ENCODE measurements at regions not wholly inside any gene's neighbourhood (a gene's known extent, or its start where the extent isn't known, plus 50 kb on each side); places are given as distances from the start of the nearest gene placed in this dataset.
A peak's percentile ranks its signal among the peaks of the same experiment; 100 is the strongest.

- H3K27me3 ChIP-seq (ENCODE audit: control insufficient read depth in 2 of 2, insufficient read depth in 2 of 2, low read length in 2 of 2): no peaks in the 10 kb centered on the region
- H3K36me3 Mint-ChIP-seq: peaks cover 0 to 18% (median 0%) of the 10 kb centered on the region in 5 donors
- peak overlapping the region in 5 of 9 donors; percentile 42 to 80 (median 55) for H3K27ac Mint-ChIP-seq
- intact Hi-C loops (cut with micrococcal nuclease): loop anchor here (2.0 to 5.0 kb wide), 3 partner anchors 14 to 101 kb away; no protein-coding TSS in a partner anchor
- peaks cover 0 to 11% (median 0%) of the 10 kb centered on the region in 11 donors for H3K9me3 Mint-ChIP-seq
- H3K4me3 ChIP-seq (ENCODE audit: low read length): no peak overlapping the region
- no peaks in the 10 kb centered on the region for H3K36me3 ChIP-seq (ENCODE audit: control insufficient read depth in 2 of 3, insufficient read depth in 3 of 3, low read length in 3 of 3)
- peak overlapping the region in 3 of 10 donors; percentile 15 to 53 (median 32) for H3K4me3 Mint-ChIP-seq
- no peak overlapping the region for H3K27ac ChIP-seq (ENCODE audit: low read depth, low read length)
- DNase-seq (no peak), ATAC-seq (no peak)
- peaks cover 23 to 80% (median 39%) of the 10 kb centered on the region in 7 donors for H3K4me1 Mint-ChIP-seq
- ChIA-PET POLR2A (interaction anchor here (1.1 to 2.2 kb wide), 2 partner anchors 9 to 70 kb away, joined by 3 to 4 read pairs; no protein-coding TSS in a partner anchor), CTCF (interaction anchor here (0.9 to 2.0 kb wide), 3 partner anchors 9 to 97 kb away, joined by 3 to 4 read pairs (median 3); no protein-coding TSS in a partner anchor)
- no peaks in the 10 kb centered on the region for H3K9me3 ChIP-seq (ENCODE audit: control insufficient read depth in 2 of 3, low read length in 3 of 3)
- no peaks in the 10 kb centered on the region for H3K27me3 Mint-ChIP-seq
- peaks cover 6 to 21% of the 10 kb centered on the region in 2 donors for H3K4me1 ChIP-seq (ENCODE audit: control insufficient read depth in 2 of 2, insufficient read depth in 2 of 2, low read length in 2 of 2)
These were observed 231.3 kb upstream of the SATB1 start for GRCh38 chr3:18656410-18656809.

- Histone ChIP-seq H3K9me3 (ENCODE audit: control insufficient read depth in 2 of 3, low read length in 3 of 3) (no peaks in the 10 kb centered on the region), H3K36me3 (ENCODE audit: control insufficient read depth in 2 of 3, insufficient read depth in 3 of 3, low read length in 3 of 3) (no peaks in the 10 kb centered on the region), H3K27me3 (ENCODE audit: control insufficient read depth in 2 of 2, insufficient read depth in 2 of 2, low read length in 2 of 2) (no peaks in the 10 kb centered on the region), H3K4me1 (ENCODE audit: control insufficient read depth in 2 of 2, insufficient read depth in 2 of 2, low read length in 2 of 2) (peaks cover 6 to 21% of the 10 kb centered on the region in 2 donors), H3K4me3 (ENCODE audit: low read length) (no peak overlapping the region), H3K27ac (ENCODE audit: low read depth, low read length) (no peak overlapping the region)
- Mint-ChIP-seq H3K9me3 (peaks cover 0 to 6% (median 0%) of the 10 kb centered on the region in 11 donors), H3K4me3 (peak overlapping the region in 1 of 10 donors; percentile 32), H3K27ac (peak overlapping the region in 1 of 9 donors; percentile 9), H3K36me3 (peaks cover 0 to 13% (median 0%) of the 10 kb centered on the region in 5 donors), H3K4me1 (peaks cover 23 to 78% (median 38%) of the 10 kb centered on the region in 7 donors), H3K27me3 (no peaks in the 10 kb centered on the region)
- CTCF ChIA-PET: interaction anchor here (0.9 to 2.0 kb wide), 3 partner anchors 9 to 18 kb away, joined by 3 to 4 read pairs (median 3); no protein-coding TSS in a partner anchor
- POLR2A ChIA-PET: interaction anchor here (0.7 to 2.2 kb wide), 5 partner anchors 8 to 70 kb away, joined by 3 to 4 read pairs (median 3); no protein-coding TSS in a partner anchor
- no peak for DNase-seq
- intact Hi-C loops (cut with micrococcal nuclease): loop anchor here (2.0 to 5.0 kb wide), 3 partner anchors 13 to 101 kb away; no protein-coding TSS in a partner anchor
- ATAC-seq: no peak
These were observed 230.7 kb upstream of the SATB1 start for GRCh38 chr3:18655827-18656226.

DNA sequence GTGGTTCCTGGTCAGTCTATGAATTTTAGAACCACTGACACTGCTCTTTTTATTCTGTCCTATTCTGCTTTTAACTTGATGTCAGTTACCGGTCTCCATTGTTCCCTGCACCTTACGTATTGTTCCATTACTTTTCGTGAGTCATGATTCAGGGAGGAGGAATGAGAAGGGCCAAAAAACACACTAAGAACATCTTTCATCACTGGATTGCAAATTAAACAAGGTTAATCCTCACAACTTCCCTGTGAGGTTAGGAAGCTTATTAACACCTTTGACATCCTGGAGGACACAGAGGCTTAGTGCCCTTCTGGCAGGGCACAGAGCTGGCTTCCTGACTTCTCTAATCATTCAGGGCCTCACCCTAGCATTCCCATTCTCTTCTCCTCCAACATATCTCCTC is 227.6 kb upstream of the SATB1 start:
- H3K9me3 Mint-ChIP-seq: peaks cover 0 to 6% (median 0%) of the 10 kb centered on the region in 11 donors

GRCh38 chr3:18650731-18651130 is 225.6 kb upstream of the SATB1 start:
- Mint-ChIP-seq H3K27ac (peak overlapping the region in 1 of 9 donors; percentile 89), H3K27me3 (no peaks in the 10 kb centered on the region), H3K9me3 (peaks cover 0 to 6% (median 0%) of the 10 kb centered on the region in 11 donors), H3K36me3 (peaks cover 0 to 20% (median 0%) of the 10 kb centered on the region in 5 donors), H3K4me1 (peaks cover 19 to 76% (median 23%) of the 10 kb centered on the region in 7 donors), H3K4me3 (peak overlapping the region in 1 of 10 donors; percentile 43)
- no peaks in the 10 kb centered on the region for H3K9me3 ChIP-seq (ENCODE audit: control insufficient read depth in 2 of 3, low read length in 3 of 3)
- no peaks in the 10 kb centered on the region for H3K36me3 ChIP-seq (ENCODE audit: control insufficient read depth in 2 of 3, insufficient read depth in 3 of 3, low read length in 3 of 3)
- intact Hi-C loops (cut with micrococcal nuclease): no loop called here
- CTCF ChIA-PET: no interaction called here
- DNase-seq (no peak), ATAC-seq (no peak)
- H3K27ac ChIP-seq (ENCODE audit: low read depth, low read length): no peak overlapping the region
- peaks cover 0 to 12% of the 10 kb centered on the region in 2 donors for H3K4me1 ChIP-seq (ENCODE audit: control insufficient read depth in 2 of 2, insufficient read depth in 2 of 2, low read length in 2 of 2)
- H3K4me3 ChIP-seq (ENCODE audit: low read length): no peak overlapping the region
- POLR2A ChIA-PET: interaction anchor here (1.1 kb wide), 1 partner anchor 9 kb away, joined by 4 read pairs; no protein-coding TSS in a partner anchor
- no peaks in the 10 kb centered on the region for H3K27me3 ChIP-seq (ENCODE audit: control insufficient read depth in 2 of 2, insufficient read depth in 2 of 2, low read length in 2 of 2)

More for the DNA sequence above, 227.6 kb upstream of the SATB1 start:
- Histone ChIP-seq H3K4me1 (ENCODE audit: control insufficient read depth in 2 of 2, insufficient read depth in 2 of 2, low read length in 2 of 2) (peaks cover 0 to 26% of the 10 kb centered on the region in 2 donors), H3K4me3 (ENCODE audit: low read length) (no peak overlapping the region), H3K9me3 (ENCODE audit: control insufficient read depth in 2 of 3, low read length in 3 of 3) (no peaks in the 10 kb centered on the region), H3K27me3 (ENCODE audit: control insufficient read depth in 2 of 2, insufficient read depth in 2 of 2, low read length in 2 of 2) (no peaks in the 10 kb centered on the region), H3K36me3 (ENCODE audit: control insufficient read depth in 2 of 3, insufficient read depth in 3 of 3, low read length in 3 of 3) (no peaks in the 10 kb centered on the region), H3K27ac (ENCODE audit: low read depth, low read length) (no peak overlapping the region)
- DNase-seq (no peak), ATAC-seq (no peak)
- intact Hi-C loops (cut with micrococcal nuclease): no loop called here
- POLR2A ChIA-PET: no interaction called here
- CTCF ChIA-PET: no interaction called here
- H3K27me3 Mint-ChIP-seq: no peaks in the 10 kb centered on the region
- no peak overlapping the region for H3K4me3 Mint-ChIP-seq
- peaks cover 0 to 14% (median 0%) of the 10 kb centered on the region in 5 donors for H3K36me3 Mint-ChIP-seq
- peaks cover 30 to 85% (median 42%) of the 10 kb centered on the region in 7 donors for H3K4me1 Mint-ChIP-seq
- peak overlapping the region in 1 of 9 donors; percentile 11 for H3K27ac Mint-ChIP-seq

GRCh38 chr3:18649666-18650363 is 224.7 kb upstream of the SATB1 start:
- ChIA-PET POLR2A (interaction anchor here (0.6 to 1.1 kb wide), 2 partner anchors 10 to 59 kb away, joined by 4 read pairs; no protein-coding TSS in a partner anchor), CTCF (interaction anchor here (0.6 to 0.9 kb wide), 3 partner anchors 60 to 128 kb away, joined by 3 to 10 read pairs (median 3); no protein-coding TSS in a partner anchor)
- no peak overlapping the region for H3K4me3 ChIP-seq (ENCODE audit: low read length)
- DNase-seq (peak in 8 of 9 donors; percentile 21 to 53 (median 33)), ATAC-seq (peak; percentile 41)
- no peak overlapping the region for H3K27ac ChIP-seq (ENCODE audit: low read depth, low read length)
- H3K27me3 ChIP-seq (ENCODE audit: control insufficient read depth in 2 of 2, insufficient read depth in 2 of 2, low read length in 2 of 2): no peaks in the 10 kb centered on the region
- peaks cover 0 to 19% (median 0%) of the 10 kb centered on the region in 5 donors for H3K36me3 Mint-ChIP-seq
- H3K27ac Mint-ChIP-seq: peak overlapping the region; percentile 17 to 89 (median 56)
- H3K27me3 Mint-ChIP-seq: no peaks in the 10 kb centered on the region
- intact Hi-C loops (cut with micrococcal nuclease): loop anchor here in 1 of 2 donors (1.0 to 2.0 kb wide), 5 partner anchors 29 to 205 kb away; no protein-coding TSS in a partner anchor
- H3K36me3 ChIP-seq (ENCODE audit: control insufficient read depth in 2 of 3, insufficient read depth in 3 of 3, low read length in 3 of 3): no peaks in the 10 kb centered on the region
- H3K4me3 Mint-ChIP-seq: peak overlapping the region in 8 of 10 donors; percentile 14 to 66 (median 28)
- H3K9me3 Mint-ChIP-seq: peaks cover 0 to 7% (median 0%) of the 10 kb centered on the region in 11 donors
- peaks cover 22 to 77% (median 30%) of the 10 kb centered on the region in 7 donors for H3K4me1 Mint-ChIP-seq
- H3K9me3 ChIP-seq (ENCODE audit: control insufficient read depth in 2 of 3, low read length in 3 of 3): no peaks in the 10 kb centered on the region
- H3K4me1 ChIP-seq (ENCODE audit: control insufficient read depth in 2 of 2, insufficient read depth in 2 of 2, low read length in 2 of 2): peaks cover 0 to 12% of the 10 kb centered on the region in 2 donors

- CTCF ChIA-PET: interaction anchor here (0.6 to 0.9 kb wide), 4 partner anchors 61 to 907 kb away, joined by 3 to 10 read pairs (median 3); partner anchors contain the start of gene TBC1D5
- POLR2A ChIA-PET: interaction anchor here (0.8 kb wide), 1 partner anchor 84 kb away, joined by 3 read pairs; no protein-coding TSS in a partner anchor
- H3K4me1 ChIP-seq (ENCODE audit: control insufficient read depth in 2 of 2, insufficient read depth in 2 of 2, low read length in 2 of 2): peaks cover 6 to 19% of the 10 kb centered on the region in 2 donors
- H3K27ac Mint-ChIP-seq: peak overlapping the region in 3 of 9 donors; percentile 7 to 89 (median 42)
- ATAC-seq: no peak
- H3K27ac ChIP-seq (ENCODE audit: low read depth, low read length): no peak overlapping the region
- peak overlapping the region in 1 of 10 donors; percentile 66 for H3K4me3 Mint-ChIP-seq
- H3K9me3 ChIP-seq (ENCODE audit: control insufficient read depth in 2 of 3, low read length in 3 of 3): no peaks in the 10 kb centered on the region
- H3K27me3 ChIP-seq (ENCODE audit: control insufficient read depth in 2 of 2, insufficient read depth in 2 of 2, low read length in 2 of 2): no peaks in the 10 kb centered on the region
- peaks cover 23 to 80% (median 39%) of the 10 kb centered on the region in 7 donors for H3K4me1 Mint-ChIP-seq
- DNase-seq: no peak
- H3K27me3 Mint-ChIP-seq: no peaks in the 10 kb centered on the region
- H3K9me3 Mint-ChIP-seq: peaks cover 0 to 6% (median 0%) of the 10 kb centered on the region in 11 donors
- H3K36me3 Mint-ChIP-seq: peaks cover 0 to 19% (median 0%) of the 10 kb centered on the region in 5 donors
- H3K4me3 ChIP-seq (ENCODE audit: low read length): no peak overlapping the region
- H3K36me3 ChIP-seq (ENCODE audit: control insufficient read depth in 2 of 3, insufficient read depth in 3 of 3, low read length in 3 of 3): no peaks in the 10 kb centered on the region
- intact Hi-C loops (cut with micrococcal nuclease): loop anchor here in 1 of 2 donors (1.0 to 2.0 kb wide), 5 partner anchors 30 to 204 kb away; no protein-coding TSS in a partner anchor
These were observed 223.8 kb upstream of the SATB1 start for GRCh38 chr3:18648868-18649462.
